ENCODE measurements at regions not wholly inside any gene's neighbourhood (a gene's known extent, or its start where the extent isn't known, plus 50 kb on each side); places are given as distances from the start of the nearest gene placed in this dataset.

DNA sequence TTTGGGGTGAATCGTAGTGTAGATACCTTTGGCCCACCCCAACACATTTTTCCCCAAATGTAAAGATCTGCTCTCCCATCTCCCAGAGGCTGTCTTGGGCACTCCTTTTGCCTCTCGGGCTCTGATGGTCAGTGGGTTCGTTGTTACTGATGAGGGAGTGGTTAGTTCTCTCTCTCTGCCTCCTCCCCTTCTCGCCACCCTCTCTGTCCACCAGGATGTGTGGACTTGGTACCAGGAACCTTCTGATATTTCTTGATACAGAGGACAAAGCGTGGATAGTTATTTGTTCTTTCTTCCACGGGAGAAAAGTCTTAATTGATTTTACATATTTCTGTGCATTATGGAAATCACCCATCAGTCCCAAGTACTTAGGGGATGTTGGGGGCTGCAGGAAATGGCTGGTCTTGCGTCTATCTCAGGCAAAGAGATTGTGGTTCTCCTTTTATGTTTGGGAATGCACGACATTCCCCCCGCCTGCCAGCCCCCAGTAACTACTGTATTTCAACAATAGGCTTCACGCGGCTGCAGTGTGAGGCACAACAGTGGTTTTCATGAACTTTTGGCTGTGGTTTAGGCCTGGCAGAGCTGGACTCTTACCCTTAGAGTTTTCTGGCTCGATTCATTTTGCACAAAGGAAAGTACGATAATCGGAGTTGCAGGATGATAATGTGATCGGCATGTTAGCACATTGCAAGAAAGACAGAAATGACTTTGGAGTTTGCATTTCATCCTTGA is 79.0 kb upstream of the ZNF536 start:
- H3K4me3 ChIP-seq (ENCODE audit: low read depth, low read length), result no peak overlapping the region

DNA sequence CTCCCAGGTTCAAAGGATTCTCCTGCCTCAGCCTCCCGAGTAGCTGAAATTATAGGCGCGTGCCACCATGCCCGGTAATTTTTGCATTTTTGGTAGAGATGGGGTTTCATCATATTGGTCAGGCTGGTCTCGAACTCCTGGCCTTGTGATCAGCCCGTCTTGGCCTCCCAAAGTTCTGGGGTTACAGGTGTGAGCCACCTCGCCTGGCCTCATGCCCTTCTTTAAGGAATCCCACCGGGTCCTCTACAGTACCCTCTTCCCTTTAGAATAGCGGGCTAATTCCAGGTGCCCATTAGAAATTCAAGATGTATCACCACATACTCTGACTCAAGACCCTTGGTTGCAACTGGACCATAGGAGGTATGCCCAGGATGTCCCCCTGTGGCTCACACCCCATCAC is 74.2 kb upstream of the ZNF536 start:
- H3K4me3 ChIP-seq (ENCODE audit: low read depth, low read length), result no peak overlapping the region

DNA sequence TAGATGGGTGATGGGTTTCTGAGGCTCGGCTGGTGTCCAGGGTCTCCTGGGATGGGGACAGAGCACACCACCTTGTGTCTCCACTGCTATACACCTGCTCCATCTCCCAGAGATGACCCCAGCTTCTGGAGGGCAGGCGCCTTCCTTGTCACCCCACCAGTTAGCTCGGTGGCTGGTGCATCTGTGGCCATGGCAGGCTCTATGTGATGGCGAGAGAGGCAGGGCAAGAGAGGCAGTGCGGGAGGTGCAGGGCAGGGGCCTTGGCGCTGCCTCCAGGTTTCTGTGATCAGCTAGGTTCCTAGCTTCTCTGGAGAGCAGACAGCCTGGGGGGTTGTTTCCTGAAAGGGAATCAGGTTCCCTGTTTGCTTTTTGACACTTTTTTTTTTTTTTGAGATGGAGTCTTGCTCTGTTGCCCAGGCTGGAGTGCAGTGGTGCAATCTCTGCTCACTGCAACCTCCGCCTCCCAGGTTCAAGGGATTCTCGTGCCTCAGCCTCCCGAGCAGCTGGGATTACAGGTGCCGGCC is 69.0 kb upstream of the ZNF536 start:
- H3K4me3 ChIP-seq (ENCODE audit: low read depth, low read length), result no peak overlapping the region

DNA sequence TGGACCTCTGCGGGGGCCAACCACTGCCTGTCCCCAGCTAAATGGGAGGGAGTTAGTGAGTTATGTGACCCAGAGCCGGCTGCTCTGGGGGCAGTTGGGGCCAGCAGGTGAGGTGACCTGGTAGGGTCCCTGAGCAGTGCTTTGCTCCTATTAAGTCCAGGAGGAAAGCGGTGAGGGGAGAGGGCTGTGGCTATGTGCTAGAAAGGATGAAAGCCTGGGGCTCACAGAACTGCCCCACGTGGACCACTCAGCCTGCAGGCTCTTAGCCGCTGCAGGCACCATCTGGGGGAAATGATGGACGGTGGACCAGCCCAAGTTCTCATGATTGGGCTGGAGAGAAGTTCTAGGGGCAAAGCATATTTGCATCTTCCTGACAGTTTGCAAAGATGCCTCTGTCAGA is 67.6 kb upstream of the ZNF536 start:
- no peak overlapping the region for H3K4me3 ChIP-seq (ENCODE audit: low read depth, low read length)

DNA sequence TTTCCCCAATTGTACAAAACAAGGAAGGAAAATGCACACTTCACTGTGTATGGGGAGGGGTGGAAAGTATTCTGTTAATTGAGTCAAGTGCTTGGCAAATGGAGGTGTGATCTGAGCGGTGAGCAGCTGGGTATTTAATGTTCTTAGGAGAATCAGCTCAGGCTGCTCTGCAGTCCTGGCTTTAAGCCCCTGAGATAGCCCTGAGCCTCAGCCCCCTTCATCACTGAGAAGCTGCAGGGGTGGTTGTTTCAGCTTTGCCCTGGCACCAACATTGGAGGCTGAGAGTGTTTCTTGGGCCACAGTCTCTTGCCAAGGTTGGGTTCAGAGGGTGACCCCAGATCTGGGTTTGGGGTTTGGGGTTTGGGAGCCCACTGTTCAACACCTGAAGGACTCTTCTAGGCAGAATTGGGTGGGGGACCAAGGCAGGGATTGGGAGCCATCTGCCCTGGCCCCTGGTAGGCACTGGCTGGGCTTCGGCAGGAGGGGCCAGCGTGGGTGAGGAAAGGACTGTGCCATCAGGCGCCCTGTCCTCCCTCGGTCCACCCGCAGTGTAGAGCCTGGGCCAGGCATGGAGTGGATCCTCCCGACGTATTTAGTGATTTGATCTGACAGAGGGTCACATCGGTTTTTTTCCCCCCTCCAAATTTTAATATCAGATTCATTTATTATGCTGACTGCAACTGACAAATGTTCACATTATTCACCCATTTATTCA is 66.7 kb upstream of the ZNF536 start:
- H3K4me3 ChIP-seq (ENCODE audit: low read depth, low read length), result no peak overlapping the region

DNA sequence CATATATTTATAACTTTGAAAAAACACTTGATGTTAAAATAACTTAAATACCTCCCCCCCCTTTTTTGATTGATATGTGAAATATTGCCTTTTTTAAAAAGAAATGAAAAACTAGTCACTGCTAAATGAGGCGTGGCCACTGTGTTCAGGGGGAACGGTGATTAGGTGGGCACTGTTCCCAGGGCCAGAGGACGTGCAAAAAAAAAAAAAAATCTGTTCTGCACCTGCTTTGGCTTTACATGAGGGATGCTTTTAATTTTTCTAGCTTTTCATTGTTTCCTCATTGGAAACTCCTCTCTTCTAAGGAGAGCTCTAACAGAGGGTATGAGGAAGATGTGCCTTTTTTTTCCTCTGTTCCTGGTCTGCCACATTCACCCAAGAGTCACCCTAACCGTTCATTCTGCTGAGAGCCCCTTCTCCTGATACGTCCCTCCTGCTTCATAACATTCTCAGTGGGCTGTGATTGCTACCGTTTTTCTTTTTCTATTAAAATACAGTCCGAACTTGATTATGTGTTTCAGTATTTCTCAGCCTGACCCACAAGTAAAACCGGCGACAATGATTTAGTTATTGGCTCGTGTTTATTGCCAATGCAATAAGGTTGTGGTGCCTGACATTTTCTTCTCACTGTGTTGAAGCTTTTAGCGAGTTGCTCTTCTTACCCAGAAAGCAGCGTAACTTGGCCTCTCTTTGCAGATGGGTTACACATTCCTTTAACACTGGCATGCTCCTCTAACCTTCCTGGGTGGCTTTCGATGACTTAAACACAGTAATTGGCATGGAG is 64.8 kb upstream of the ZNF536 start:
- no peak overlapping the region for H3K4me3 ChIP-seq (ENCODE audit: low read depth, low read length)

DNA sequence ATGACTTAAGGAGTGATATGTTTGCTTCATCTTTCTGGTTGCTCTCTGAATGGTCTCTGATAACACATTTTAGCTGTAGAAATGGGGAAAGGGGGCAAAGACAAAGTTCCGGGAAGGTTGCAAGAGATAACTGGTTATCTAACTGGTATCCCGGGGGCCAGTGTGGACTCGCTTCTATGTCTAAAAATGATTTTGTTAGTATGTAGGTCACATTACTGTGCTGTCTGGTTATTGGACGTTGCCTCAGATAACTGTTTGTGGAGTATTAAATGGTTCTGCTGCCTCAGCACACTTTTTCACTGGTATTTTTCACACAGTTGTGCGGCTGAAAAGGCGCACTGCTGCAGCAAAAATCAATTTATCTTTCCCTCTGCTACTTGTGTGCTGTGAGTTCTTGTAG is 63.0 kb upstream of the ZNF536 start:
- no peak overlapping the region for H3K4me3 ChIP-seq (ENCODE audit: low read depth, low read length)

DNA sequence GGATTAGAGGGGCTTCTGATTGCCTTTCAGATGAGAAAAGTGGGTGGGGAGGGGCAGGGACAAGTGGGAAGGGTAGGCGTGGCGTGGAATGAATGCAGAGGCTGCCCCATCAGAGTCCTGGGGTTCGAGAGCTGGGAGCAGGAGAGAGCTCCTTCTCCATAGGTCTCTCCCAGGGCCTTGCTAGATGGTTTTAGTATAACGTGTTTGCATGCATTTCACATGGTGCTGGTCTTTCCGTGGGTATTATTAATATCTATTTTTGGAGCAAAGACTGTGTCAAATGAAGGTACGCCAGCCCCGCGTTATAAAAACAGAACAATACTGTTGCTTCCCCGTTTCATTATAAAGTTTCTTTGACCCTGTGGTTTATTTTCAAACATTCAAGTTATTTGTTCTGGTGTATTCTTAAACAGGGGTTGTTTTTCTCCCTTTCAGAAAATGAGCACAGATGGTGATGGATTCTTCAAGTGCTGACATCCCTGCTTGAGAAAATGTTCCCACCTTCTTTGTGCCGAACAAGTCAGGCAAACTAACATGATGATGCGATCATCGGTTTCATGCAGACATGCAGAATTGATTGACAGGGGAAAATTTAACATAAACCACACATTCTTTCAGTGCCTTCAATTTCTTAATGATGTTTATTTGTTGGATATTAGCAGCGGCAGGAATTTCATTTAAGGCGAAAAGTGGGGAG is 62.1 kb upstream of the ZNF536 start:
- no peak overlapping the region for H3K4me3 ChIP-seq (ENCODE audit: low read depth, low read length)

DNA sequence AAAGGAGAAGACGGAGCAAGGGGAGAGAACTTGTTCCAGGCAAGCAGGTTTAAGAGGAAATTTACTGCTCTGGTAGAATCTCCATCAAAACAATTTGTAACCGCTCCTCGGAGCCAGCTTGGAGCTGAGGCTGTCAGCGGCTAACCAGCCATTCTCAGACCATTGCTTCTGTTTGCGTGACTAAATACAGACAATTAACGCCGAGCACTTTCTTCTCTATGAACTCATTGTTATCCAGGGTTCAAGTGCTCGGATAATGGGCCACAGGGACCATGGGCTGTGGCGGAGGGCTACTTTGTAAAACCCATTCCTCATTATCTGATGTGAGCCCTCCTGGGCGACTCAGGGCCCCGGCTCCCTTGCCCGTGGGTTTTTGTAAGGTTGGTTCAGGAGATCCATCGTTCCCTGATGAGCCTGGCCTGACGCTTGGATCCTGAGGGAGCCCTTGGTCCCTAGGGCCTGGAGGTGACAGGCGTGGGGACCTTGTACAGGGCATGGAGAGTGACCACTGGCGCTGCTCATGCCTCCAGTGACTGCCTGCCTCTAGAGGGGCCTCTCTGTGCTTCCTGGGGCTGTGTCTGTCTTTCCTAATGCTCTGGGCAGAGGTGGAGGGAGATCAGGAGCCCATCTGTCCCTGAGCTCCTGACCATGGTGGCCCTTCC is 61.5 kb upstream of the ZNF536 start:
- H3K4me3 ChIP-seq (ENCODE audit: low read depth, low read length), result no peak overlapping the region

DNA sequence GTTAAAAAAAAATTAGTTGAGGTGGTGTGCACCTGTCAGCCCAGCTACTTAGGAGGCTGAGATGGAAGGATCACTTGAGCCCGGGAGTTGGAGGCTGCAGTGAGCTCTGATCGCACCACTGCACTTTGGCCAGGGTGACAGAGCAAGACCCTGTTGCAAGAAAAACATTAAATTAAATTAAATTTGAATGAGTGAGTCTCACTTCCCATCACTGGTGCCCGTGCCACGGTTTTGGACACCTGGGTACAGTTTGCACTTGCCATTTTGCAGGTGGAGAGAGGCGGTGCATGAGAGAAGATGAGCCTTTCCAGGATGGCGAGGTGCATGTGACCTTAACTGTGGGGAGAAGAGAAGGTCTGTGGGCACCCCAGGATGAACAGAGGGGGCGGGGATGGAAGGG is 60.3 kb upstream of the ZNF536 start:
- no peak overlapping the region for H3K4me3 ChIP-seq (ENCODE audit: low read depth, low read length)

DNA sequence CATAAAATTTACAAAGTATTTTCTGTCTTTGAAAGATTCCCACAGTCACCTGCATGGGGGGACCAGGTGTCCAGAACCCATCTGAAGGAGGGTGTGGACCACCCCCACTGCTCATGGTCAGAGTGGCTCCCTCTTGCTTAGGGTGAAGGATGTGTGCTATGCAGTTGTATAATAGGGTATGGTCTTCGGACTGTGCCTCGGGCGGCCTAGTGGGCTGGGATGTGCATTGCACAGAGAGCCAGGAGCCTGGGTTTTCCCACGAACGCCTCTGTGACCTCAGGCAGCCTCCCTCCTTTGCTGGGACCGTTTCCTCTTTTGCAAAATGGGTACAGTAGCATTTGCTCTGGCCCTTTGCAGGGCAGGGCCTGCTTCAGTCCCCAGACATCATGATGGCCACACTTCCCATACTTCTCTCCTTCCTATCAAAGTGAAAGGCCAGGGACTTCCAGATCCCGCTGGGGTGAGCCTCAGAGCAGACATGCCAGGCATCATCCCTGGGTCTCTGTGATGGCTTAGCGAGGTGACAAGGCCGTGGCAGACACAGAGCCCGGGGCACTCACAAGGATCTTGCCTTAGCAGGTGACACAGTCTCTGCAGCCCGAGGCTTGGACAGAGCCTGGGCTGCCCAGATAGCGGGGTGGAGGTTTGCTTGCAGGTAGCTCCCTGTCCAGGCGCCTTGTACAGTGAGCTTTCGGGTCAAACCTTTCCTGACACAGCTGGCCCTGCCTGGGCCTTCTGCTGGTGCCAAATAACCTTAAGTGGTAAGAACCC is 59.4 kb upstream of the ZNF536 start:
- no peak overlapping the region for H3K4me3 ChIP-seq (ENCODE audit: low read depth, low read length)

DNA sequence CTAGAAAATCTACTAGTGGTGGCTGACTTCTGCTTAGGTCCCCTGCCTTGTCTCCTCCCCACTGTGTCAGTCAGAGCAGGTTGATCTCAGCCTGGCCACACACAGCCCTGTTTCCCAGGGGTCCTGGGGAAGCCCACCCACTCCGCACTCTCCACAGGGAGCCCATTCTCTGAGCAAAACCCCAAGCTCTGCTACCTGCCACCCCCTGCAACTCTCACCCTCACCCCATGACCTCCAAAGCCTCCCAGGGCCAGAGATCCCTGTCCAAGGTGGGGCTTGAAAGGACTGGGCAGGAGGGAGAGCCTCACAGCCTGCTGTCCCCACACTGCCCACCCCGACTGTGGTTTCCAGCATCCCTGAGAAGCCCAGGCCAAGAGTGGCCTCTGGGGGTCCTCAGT is 58.8 kb upstream of the ZNF536 start:
- no peak overlapping the region for H3K4me3 ChIP-seq (ENCODE audit: low read depth, low read length)

DNA sequence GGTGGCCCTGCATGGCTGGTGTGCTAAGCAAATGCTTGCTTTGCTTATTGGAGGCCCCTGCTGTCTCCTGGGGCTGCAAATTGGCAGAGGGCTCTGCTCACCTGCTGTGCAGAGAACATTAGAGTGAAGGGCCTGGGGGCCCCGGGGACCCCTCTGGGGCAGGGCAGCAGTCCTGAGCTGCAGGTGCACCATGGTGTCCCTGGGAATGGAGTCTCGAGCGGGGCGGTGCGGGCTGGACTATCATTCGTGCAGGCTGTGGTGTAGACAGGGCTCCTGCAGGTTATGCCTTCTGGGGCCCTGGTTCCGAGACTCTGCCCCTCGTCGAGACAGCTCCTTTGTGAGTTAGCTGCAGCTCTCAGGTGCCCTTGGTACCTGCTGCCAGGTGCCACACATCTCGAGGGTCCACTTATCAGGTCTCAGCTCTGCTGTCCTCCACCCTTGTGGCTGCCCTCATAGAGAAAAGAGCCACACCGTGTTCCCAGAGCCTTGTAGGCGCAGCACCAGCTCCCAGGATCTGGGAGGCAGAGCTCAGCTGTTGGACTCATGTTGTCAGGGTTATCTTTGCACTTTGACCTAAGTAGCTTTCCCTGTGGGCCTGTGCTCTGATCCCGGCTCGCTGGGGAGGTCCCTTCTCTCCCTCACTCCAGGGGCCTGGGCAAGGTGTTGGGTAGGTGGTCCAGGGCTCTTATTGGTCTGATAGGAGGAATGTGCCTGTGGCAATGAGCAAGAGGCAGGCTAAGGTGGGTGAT is 58.0 kb upstream of the ZNF536 start:
- H3K4me3 ChIP-seq (ENCODE audit: low read depth, low read length), result no peak overlapping the region

DNA sequence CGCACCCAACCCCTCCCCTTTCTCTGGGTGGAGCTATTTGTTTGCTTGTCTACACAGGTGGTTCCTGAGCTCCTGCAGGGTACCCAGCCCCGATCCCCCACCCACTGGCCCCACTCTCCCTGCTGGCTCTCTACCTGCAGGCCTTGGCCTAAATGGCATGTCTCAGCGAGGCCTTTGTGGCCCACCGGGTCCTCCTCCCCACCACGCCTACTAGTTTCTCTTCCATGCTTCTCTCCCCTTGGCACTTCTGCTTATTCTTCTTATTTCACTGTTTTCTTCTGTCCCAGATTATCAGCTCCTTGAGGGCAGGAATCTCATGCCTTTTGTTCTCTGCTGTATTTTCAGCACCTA is 57.4 kb upstream of the ZNF536 start:
- no peak overlapping the region for H3K4me3 ChIP-seq (ENCODE audit: low read depth, low read length)

DNA sequence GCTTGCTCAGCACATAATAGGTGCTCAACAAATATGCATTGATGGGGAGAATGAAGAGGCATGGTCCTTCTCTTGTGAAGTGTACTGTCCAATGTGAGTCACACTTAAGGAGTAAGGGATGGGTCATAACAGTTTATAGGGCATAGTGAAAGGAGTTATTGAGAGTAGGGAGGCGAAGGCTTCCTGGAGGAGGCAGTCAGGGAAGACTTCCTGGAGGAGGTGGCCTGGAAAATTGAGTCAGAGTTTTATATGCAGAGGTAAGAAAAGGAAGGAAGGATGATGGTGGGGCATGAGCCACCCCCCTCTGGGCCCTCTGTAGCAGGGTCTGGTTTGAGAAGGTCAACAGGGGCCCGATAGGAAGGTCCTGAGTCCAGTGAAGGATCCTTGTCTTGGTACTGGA is 57.0 kb upstream of the ZNF536 start:
- no peak overlapping the region for H3K4me3 ChIP-seq (ENCODE audit: low read depth, low read length)

DNA sequence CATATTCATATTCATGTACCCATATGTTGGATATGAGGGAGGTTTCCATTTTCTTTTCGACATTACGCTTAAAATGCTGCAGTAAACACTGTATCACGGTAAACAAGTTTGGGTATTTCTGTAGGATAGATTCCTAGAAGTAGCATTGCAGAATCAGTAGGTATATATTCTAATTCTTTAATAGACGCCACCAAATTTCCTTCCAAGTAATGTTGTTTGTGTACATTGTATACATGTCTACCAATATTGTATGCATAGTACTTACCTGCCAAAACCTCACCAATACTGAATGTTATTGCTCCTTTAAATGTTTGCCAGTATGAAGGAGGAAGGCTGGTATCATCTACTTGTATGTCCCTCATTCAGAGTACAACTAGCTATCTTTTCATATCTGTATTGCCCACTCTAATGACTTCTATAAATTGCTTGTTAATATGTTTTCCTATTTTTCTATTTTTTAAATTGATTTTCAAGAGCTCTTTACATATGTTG is 56.1 kb upstream of the ZNF536 start:
- H3K4me3 ChIP-seq (ENCODE audit: low read depth, low read length), result no peak overlapping the region

DNA sequence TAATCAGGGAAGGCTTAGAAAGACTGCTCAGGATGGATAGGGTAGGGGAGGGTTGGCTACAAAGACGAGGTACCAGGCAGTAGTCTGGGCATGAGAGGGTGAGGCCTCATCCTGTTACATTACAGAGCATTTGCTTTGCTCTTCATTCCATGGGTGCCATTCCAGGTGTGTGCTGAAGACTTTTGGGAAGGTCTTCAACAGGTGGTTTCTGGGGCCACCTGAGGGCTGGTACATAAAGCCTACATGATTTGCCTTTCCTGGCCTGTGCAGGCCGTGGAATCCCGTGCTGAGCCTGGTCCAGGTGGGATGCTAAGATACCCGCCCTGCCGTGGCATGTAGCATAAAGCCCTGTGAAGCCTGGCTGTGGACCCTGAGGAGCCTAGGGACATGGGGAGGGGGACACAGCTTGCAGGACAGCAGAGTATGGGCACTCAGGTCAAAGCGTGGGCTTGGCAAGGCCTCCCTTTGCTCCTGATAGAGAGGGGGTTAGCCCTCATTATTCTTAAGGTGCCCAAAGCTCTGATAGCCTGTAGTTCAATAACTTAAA is 55.6 kb upstream of the ZNF536 start:
- no peak overlapping the region for H3K4me3 ChIP-seq (ENCODE audit: low read depth, low read length)

DNA sequence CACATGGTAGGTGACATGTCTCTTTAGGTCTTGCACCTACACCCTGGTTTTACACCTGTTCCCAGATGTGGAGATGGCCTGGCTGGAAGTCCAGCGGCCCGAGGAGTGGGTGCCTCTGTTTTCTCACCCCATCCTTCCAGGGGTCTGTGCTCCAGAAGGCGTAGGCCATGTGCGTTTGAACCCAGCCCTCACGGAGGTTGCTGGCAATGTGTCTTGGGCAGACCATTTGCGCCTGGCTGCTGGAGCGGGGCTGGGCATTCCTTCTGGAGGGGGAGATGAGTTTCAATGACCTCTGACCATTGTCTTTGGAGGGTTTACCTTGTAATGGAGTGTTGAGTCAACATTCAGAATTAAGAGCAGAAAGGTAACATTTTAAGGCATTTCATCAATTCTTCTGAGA is 54.8 kb upstream of the ZNF536 start:
- no peak overlapping the region for H3K4me3 ChIP-seq (ENCODE audit: low read depth, low read length)

DNA sequence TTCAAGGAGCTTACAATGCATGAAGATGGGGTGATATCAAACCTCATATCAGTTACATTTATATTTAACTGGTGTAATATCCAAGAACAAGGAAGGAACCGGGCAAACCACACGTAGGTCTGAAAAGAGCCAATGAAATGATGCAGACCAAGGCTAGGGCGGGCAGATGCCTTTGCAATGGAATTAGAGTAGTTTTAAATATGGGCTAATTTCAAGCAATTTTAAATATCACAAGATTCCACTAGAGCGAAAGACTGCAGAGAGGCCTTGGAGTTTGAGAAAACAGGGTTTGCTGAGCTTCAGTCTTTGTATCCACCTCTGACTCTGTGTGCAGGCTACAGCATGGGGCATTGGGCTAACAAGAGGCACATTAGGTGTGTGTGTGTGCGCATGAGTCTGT is 53.9 kb upstream of the ZNF536 start:
- no peak overlapping the region for H3K4me3 ChIP-seq (ENCODE audit: low read depth, low read length)
